SK-N-SH (cell line): ENCODE measurements at regions not wholly inside any gene's neighbourhood (a gene's known extent, or its start where the extent isn't known, plus 50 kb on each side); places are given as distances from the start of the nearest gene placed in this dataset.

Experiments used
- CTCF ChIA-PET: fragments of 300-600, 350-600 bp; formaldehyde crosslinking; extraction: SDS; loops from one replicate; lab custom pipeline; 2021; lab: Yijun Ruan, JAX
- POLR2A ChIA-PET: fragments of 350-600 bp; sonication (Branson Sonifier 250); formaldehyde crosslinking; extraction: SDS; loops from one replicate; lab custom pipeline; 2020; ENCODE audit warnings: antibody characterized with exemption, inconsistent platforms; lab: Yijun Ruan, JAX
- DNase-seq: peaks from one replicate; pipeline ENCODE4 v3.0.0; 2012
- H2AFZ ChIP-seq: fragments of 200-600 bp; sonication (generic); 2 replicates; pipeline ENCODE4 v1.8.1; 2016; ENCODE audit warnings: antibody characterized with exemption, mild to moderate bottlenecking, low read depth
- H3F3A ChIP-seq: fragments of 200-600 bp; sonication (generic); replicated peaks from 2 replicates; pipeline ENCODE3; 2016; ENCODE audit warnings: antibody characterized with exemption, mild to moderate bottlenecking; ENCODE audit not compliant: insufficient read depth
- H3K27ac ChIP-seq, 2 experiments: fragments of 200-500 bp in 1 of 2; fragments of 200-600 bp in 1 of 2; sonication (Bioruptor generic) in 1 of 2; sonication (generic), shearing (Covaris generic) in 1 of 2; 2 replicates each; pipeline versions ENCODE4 v1.5.1 to v1.6.1; 2014 to 2016; ENCODE audit warnings: low read depth in 2 of 2, inconsistent platforms in 1 of 2, low read length in 1 of 2, mild to moderate bottlenecking in 1 of 2, mixed read lengths in 1 of 2
- H3K27me3 ChIP-seq: fragments of 200-600 bp; sonication (generic), shearing (Covaris generic); 2 replicates; pipeline ENCODE4 v1.6.1; 2016; ENCODE audit warnings: mixed run types; ENCODE audit not compliant: insufficient read depth
- H3K36me3 ChIP-seq, 2 experiments: fragments of 200-500 bp in 1 of 2; fragments of 200-600 bp in 1 of 2; sonication (Bioruptor generic) in 1 of 2; sonication (generic) in 1 of 2; replicated peaks in 1 of 2; 2 replicates each; pipeline versions ENCODE3 to v1.5.1; 2014 to 2016; ENCODE audit warnings: low read length in 1 of 2, mild to moderate bottlenecking in 1 of 2; ENCODE audit not compliant: insufficient read depth in 2 of 2, control insufficient read depth in 1 of 2
- H3K4me1 ChIP-seq, 2 experiments: fragments of 200-500 bp in 1 of 2; fragments of 200-600 bp in 1 of 2; sonication (Bioruptor generic) in 1 of 2; sonication (generic), shearing (Covaris generic) in 1 of 2; 2 replicates each; pipeline versions ENCODE4 v1.5.1 to v1.6.1; 2014 to 2016; ENCODE audit warnings: low read depth in 1 of 2, low read length in 1 of 2, mixed run types in 1 of 2; ENCODE audit not compliant: insufficient read depth in 2 of 2, control insufficient read depth in 1 of 2
- H3K4me2 ChIP-seq: fragments of 200-600 bp; sonication (generic), shearing (Covaris generic); 2 replicates; pipeline ENCODE4 v1.6.1; 2017; ENCODE audit warnings: mixed run types
- H3K4me3 ChIP-seq, 2 experiments: fragments of 200-500 bp in 1 of 2; fragments of 200-600 bp in 1 of 2; sonication (Bioruptor generic) in 1 of 2; sonication (generic), shearing (Covaris generic) in 1 of 2; 2 replicates each; pipeline versions ENCODE4 v1.5.1 to v1.8.1; 2014 to 2016; ENCODE audit warnings: low read depth in 2 of 2, inconsistent platforms in 1 of 2, low read length in 1 of 2, mild to moderate bottlenecking in 1 of 2, mixed read lengths in 1 of 2, moderate library complexity in 1 of 2
- H3K79me2 ChIP-seq: fragments of 200-600 bp; sonication (generic); 2 replicates; pipeline ENCODE4 v1.8.1; 2017; ENCODE audit warnings: mild to moderate bottlenecking; ENCODE audit not compliant: insufficient read depth
- H3K9ac ChIP-seq: fragments of 200-600 bp; sonication (generic); 2 replicates; pipeline ENCODE4 v1.6.1; 2017; ENCODE audit warnings: mixed run types
- H3K9me2 ChIP-seq: fragments of 200-600 bp; sonication (generic); 2 replicates; pipeline ENCODE4 v1.6.1; 2017; ENCODE audit warnings: mixed run types
- H3K9me3 ChIP-seq: fragments of 200-600 bp; sonication (generic); 2 replicates; pipeline ENCODE4 v1.6.1; 2017; ENCODE audit warnings: mixed run types, mild to moderate bottlenecking, moderate library complexity
- H4K20me1 ChIP-seq: fragments of 200-600 bp; sonication (generic); 2 replicates; pipeline ENCODE4 v1.6.1; 2017; ENCODE audit warnings: mild to moderate bottlenecking, mixed run types; ENCODE audit not compliant: insufficient read depth
- CHD2 ChIP-seq: fragments of 150-350 bp; IDR thresholded peaks from 2 replicates; pipeline ENCODE4 v1.6.1; 2018; ENCODE audit warnings: low read length; ENCODE audit not compliant: partially characterized antibody
- EP300 ChIP-seq, 2 experiments: IDR thresholded peaks; 2 replicates each; pipeline versions ENCODE4 v1.4.0 to v1.6.1; 2012; ENCODE audit warnings: borderline replicate concordance in 1 of 2, low read depth in 1 of 2, low read length in 1 of 2
- EZH2phosphoT487 ChIP-seq: fragments of 200-600 bp; sonication (generic); IDR thresholded peaks from 2 replicates; pipeline ENCODE4 v1.6.1; 2017; ENCODE audit warnings: low read depth, mixed run types, mild to moderate bottlenecking, antibody characterized with exemption, moderate library complexity, borderline replicate concordance
- GABPA ChIP-seq: IDR thresholded peaks from 2 replicates; pipeline ENCODE4 v1.4.0; 2012; ENCODE audit warnings: low read depth, mild to moderate bottlenecking
- GATA2 ChIP-seq: sonication (generic); formaldehyde crosslinking; IDR thresholded peaks from 2 replicates; pipeline ENCODE4 v1.5.0; 2020; ENCODE audit warnings: mild to moderate bottlenecking, missing genetic modification reagents
- MEF2A ChIP-seq: IDR thresholded peaks from 2 replicates; pipeline ENCODE4 v1.4.0; 2012; ENCODE audit warnings: low read depth, borderline replicate concordance
- MXI1 ChIP-seq: IDR thresholded peaks from 2 replicates; pipeline ENCODE4 v1.6.1; 2012; ENCODE audit warnings: mild to moderate bottlenecking, low read depth, low read length, improper control_type of control experiment
- NRF1 ChIP-seq: IDR thresholded peaks from 2 replicates; pipeline ENCODE4 v1.6.1; 2012; ENCODE audit warnings: low read depth, mild to moderate bottlenecking, low read length
- PBX3 ChIP-seq: IDR thresholded peaks from 2 replicates; pipeline ENCODE4; 2012
- RFX5 ChIP-seq: IDR thresholded peaks from 2 replicates; pipeline ENCODE4 v1.6.1; 2012; ENCODE audit warnings: mild to moderate bottlenecking, improper control_type of control experiment, low read length
- RXRA ChIP-seq: IDR thresholded peaks from 2 replicates; pipeline ENCODE4 v1.4.0; 2012; ENCODE audit warnings: low read depth, mild to moderate bottlenecking, borderline replicate concordance
- SIN3A ChIP-seq: IDR thresholded peaks from 2 replicates; pipeline ENCODE4 v1.6.1; 2012; ENCODE audit warnings: low read depth, mild to moderate bottlenecking, low read length, moderate library complexity, borderline replicate concordance
- YY1 ChIP-seq: IDR thresholded peaks from 2 replicates; pipeline ENCODE4 v1.4.0; 2012; ENCODE audit warnings: low read depth, mild to moderate bottlenecking
- WGBS: methylation state at CpG from one replicate; pipeline ENCODE4 v1.1.6; 2017; ENCODE audit warnings: low lambda C conversion rate; 5-methylcytosine and 5-hydroxymethylcytosine counted together
- TF ChIP-seq, protein P1 (sequence below): fragments of 200-600 bp; sonication (generic); IDR thresholded peaks from 2 replicates; pipeline ENCODE4 v1.6.1; 2017; ENCODE audit warnings: antibody characterized with exemption, mild to moderate bottlenecking, moderate library complexity
- TF ChIP-seq, protein P2 (sequence below): fragments of 150-350 bp; IDR thresholded peaks from 2 replicates; pipeline ENCODE4 v1.6.1; 2016; ENCODE audit warnings: mild to moderate bottlenecking, low read depth, low read length
- TF ChIP-seq, protein P3 (sequence below): IDR thresholded peaks from 2 replicates; pipeline ENCODE4 v1.4.0; 2012; ENCODE audit warnings: low read depth

DNA sequence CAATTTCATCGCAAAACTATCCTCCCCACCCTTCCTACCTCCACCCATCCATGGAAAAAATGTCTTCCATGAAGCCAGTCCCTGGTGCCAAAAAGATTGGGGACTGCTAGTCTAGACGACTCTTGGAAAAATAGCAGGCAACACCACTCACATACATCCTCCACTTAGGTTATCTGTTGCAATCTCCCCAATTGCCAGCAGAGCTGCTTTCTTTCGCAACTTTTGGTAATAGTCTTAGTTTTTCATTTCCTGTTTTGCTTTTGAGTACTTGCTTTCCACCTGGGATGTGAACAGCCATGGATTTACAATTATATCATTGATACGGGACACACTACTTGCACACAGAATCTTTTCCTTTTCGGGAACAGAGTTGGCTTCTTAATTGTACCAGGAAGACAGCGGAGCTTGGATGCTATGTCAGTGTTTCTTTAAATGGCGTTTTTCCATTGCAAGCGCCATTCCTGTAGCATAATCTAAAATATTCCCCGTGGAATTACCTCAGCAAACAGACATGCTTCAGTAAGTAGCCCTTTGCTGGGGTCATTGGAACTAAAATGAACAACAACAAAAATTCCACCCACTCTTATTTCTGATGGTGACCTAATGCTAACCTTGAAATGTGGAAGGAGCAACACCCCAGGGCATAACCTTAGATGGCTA is 183.3 kb upstream of the ADGRL2 start:
- ChIA-PET CTCF (interaction anchor here (1.2 to 2.2 kb wide), 3 partner anchors 9 to 288 kb away, joined by 3 to 4 read pairs (median 3); no protein-coding TSS in a partner anchor), POLR2A (no interaction called here)
- Histone ChIP-seq H3K9ac (no peak overlapping the region), H3K27me3 (no peaks in the 10 kb centered on the region), H3K9me2 (no peaks in the 10 kb centered on the region), H3K36me3 (no peaks in the 10 kb centered on the region), H2AFZ (no peak overlapping the region), H3K79me2 (no peaks in the 10 kb centered on the region), H4K20me1 (no peaks in the 10 kb centered on the region), H3K4me3 (no peak overlapping the region), H3K27ac (no peak overlapping the region), H3K9me3 (no peaks in the 10 kb centered on the region), H3K4me1 (peaks cover 0 to 3% of the 10 kb centered on the region in 2 experiments; a peak in 2 of 4 replicates), H3F3A (no peaks in the 10 kb centered on the region), H3K4me2 (no peak overlapping the region)
- TF ChIP-seq, protein P1, sequence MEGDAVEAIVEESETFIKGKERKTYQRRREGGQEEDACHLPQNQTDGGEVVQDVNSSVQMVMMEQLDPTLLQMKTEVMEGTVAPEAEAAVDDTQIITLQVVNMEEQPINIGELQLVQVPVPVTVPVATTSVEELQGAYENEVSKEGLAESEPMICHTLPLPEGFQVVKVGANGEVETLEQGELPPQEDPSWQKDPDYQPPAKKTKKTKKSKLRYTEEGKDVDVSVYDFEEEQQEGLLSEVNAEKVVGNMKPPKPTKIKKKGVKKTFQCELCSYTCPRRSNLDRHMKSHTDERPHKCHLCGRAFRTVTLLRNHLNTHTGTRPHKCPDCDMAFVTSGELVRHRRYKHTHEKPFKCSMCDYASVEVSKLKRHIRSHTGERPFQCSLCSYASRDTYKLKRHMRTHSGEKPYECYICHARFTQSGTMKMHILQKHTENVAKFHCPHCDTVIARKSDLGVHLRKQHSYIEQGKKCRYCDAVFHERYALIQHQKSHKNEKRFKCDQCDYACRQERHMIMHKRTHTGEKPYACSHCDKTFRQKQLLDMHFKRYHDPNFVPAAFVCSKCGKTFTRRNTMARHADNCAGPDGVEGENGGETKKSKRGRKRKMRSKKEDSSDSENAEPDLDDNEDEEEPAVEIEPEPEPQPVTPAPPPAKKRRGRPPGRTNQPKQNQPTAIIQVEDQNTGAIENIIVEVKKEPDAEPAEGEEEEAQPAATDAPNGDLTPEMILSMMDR = no peak
- TF ChIP-seq, protein P2, sequence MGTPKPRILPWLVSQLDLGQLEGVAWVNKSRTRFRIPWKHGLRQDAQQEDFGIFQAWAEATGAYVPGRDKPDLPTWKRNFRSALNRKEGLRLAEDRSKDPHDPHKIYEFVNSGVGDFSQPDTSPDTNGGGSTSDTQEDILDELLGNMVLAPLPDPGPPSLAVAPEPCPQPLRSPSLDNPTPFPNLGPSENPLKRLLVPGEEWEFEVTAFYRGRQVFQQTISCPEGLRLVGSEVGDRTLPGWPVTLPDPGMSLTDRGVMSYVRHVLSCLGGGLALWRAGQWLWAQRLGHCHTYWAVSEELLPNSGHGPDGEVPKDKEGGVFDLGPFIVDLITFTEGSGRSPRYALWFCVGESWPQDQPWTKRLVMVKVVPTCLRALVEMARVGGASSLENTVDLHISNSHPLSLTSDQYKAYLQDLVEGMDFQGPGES = no peak
- TF ChIP-seq GABPA (no peak), EP300 (IDR thresholded peaks at IDR 0.05; ENCODE audit: borderline replicate concordance in 1 of 2, low read depth in 1 of 2, low read length in 1 of 2) (no peak), MXI1 (no peak), GATA2 (CRISPR knock-in tag) (no peak), SIN3A (no peak), MEF2A (no peak), RFX5 (no peak), PBX3 (no peak), YY1 (no peak), RXRA (no peak), NRF1 (no peak), CHD2 (no peak), EZH2phosphoT487 (no peak)
- TF ChIP-seq, protein P3, sequence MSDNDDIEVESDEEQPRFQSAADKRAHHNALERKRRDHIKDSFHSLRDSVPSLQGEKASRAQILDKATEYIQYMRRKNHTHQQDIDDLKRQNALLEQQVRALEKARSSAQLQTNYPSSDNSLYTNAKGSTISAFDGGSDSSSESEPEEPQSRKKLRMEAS = no peak
- 73% methylated on average over 9 of the region's 9 CpGs for WGBS
- no peak for DNase-seq
